Ectodermal cell (in vitro differentiated cells): ENCODE measurements at regions not wholly inside any gene's neighbourhood (a gene's known extent, or its start where the extent isn't known, plus 50 kb on each side); places are given as distances from the start of the nearest gene placed in this dataset.

Experiments
- H3K27ac ChIP-seq: 2 replicates; pipeline ENCODE4 v1.7.0; 2013; ENCODE audit warnings: mild to moderate bottlenecking, low read depth, low read length; ENCODE audit not compliant: insufficient read depth, poor library complexity, severe bottlenecking
- H3K27me3 ChIP-seq: 2 replicates; pipeline ENCODE4 v1.7.0; 2013; ENCODE audit warnings: mild to moderate bottlenecking, low read length; ENCODE audit not compliant: insufficient read depth, control insufficient read depth, poor library complexity, severe bottlenecking
- H3K36me3 ChIP-seq: one replicate; pipeline ENCODE4 v1.7.0; 2013; ENCODE audit warnings: low read length; ENCODE audit not compliant: control insufficient read depth, insufficient read depth
- H3K4me1 ChIP-seq: one replicate; pipeline ENCODE4 v1.7.0; 2013; ENCODE audit warnings: low read length; ENCODE audit not compliant: control insufficient read depth, insufficient read depth
- H3K4me3 ChIP-seq: 2 replicates; pipeline ENCODE4 v1.7.0; 2013; ENCODE audit warnings: low read depth, low read length, control low read depth; ENCODE audit not compliant: insufficient read depth
- H3K9me3 ChIP-seq: 2 replicates; pipeline ENCODE4 v1.7.0; 2013; ENCODE audit warnings: mild to moderate bottlenecking, low read length, moderate library complexity; ENCODE audit not compliant: control insufficient read depth
- WGBS, 2 experiments: methylation state at CpG; one replicate each; pipeline ENCODE4 v1.1.7; 2013; ENCODE audit warnings: missing lambda C conversion rate in 2 of 2; 5-methylcytosine and 5-hydroxymethylcytosine counted together

DNA sequence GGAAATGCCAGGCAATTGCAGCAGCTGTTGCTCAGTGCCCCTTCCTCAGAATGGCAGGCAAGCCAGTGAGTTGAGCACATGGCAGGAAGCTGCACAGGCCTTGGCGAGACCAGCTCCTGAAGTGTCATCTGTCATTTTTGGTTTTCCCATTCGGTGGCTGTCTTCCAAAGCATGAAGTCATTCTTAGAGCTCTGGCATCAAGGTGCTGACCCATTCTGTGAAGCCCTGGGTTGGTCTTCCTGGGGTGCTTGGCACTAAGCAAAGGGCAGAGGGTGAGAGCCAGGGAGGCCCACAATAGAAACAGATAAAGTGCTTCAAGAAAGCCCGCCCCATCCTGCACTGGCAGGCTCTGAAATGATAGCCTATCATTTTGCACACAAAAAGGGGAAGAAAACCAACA lies 150.5 kb downstream of the VAPA start:
- Histone ChIP-seq H3K36me3 (no peaks in the 10 kb centered on the region), H3K4me3 (no peak overlapping the region), H3K27me3 (no peaks in the 10 kb centered on the region), H3K27ac (no peak overlapping the region), H3K4me1 (peaks cover 9% of the 10 kb centered on the region), H3K9me3 (no peaks in the 10 kb centered on the region)
- WGBS, 2 experiments = 92 to 97% methylated on average over 3 of the region's 3 CpGs

DNA sequence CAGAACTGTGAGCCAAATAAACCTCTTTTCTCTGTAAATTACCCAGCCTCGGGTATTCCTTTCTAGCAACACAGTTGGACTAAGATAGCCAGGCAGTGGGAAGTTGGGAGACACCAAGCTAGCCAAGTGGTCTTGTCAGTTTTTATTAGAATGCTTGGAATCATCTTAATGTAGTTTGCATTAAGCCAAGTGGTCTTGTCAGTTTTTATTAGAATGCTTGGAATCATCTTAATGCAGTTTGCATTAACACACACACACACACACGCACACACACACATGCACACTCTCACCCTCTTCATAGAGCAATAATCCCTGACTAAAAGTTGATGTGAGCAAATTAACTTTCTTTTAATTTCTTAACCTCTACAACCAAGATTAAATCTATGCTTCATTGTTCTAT lies 151.5 kb downstream of the VAPA start:
- no peak overlapping the region for H3K27ac ChIP-seq
- H3K4me3 ChIP-seq = no peak overlapping the region
- no peaks in the 10 kb centered on the region for H3K36me3 ChIP-seq
- no peaks in the 10 kb centered on the region for H3K9me3 ChIP-seq
- peaks cover 4% of the 10 kb centered on the region for H3K4me1 ChIP-seq
- no peaks in the 10 kb centered on the region for H3K27me3 ChIP-seq
- WGBS, 2 experiments = 89 to 95% methylated on average over 2 of the region's 2 CpGs

DNA sequence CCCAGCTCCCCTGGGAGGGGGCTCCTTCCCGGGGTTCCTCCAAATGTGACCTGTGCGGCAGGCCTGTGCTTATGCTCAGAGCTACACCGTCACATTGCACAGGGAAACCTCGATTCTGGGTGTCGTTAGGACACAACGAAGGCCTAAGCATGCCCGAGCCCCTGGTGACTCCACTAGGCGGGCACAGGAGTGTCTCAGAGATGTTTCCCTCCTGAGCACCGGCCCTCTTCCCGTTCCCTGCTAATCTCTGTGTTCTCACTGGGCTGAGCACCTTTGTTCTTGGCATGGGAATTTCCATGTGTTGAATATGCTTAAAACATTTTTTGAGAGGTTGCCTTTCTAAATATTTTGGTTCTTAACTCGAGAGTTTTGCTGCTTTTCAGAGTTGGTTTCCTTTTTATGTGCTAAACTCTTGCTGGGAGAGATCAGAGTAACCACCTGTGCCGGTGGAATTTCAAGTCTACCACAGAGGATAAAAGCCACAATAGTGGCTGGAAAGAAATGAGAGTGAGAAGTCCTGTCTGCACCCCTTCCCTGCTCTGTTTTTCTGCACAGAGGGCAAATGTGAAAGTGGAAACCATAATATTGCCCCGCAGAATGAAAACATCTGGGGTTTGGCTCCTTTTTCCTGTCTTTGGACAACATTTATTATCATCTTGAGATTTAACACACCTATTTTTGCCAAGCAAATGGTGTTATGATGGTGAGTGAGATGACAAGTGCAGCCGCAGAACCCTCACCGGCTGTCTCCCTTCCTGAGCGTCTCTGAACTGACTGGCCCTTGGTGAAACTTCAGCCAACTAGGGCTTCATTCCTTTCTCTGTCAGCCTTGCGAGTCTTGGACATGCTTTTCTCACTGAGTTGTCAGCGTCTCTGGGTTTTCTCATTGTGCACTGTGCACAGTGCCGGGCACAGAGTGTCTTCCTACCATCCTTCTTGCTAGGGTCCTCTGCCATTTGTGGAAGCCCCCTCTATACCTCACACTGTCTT lies 154.1 kb downstream of the VAPA start:
- no peaks in the 10 kb centered on the region for H3K27me3 ChIP-seq
- H3K4me3 ChIP-seq = no peak overlapping the region
- no peaks in the 10 kb centered on the region for H3K4me1 ChIP-seq
- WGBS, 2 experiments = 85 to 86% methylated on average over 19 of the region's 19 CpGs
- no peak overlapping the region for H3K27ac ChIP-seq
- no peaks in the 10 kb centered on the region for H3K9me3 ChIP-seq
- H3K36me3 ChIP-seq = no peaks in the 10 kb centered on the region

DNA sequence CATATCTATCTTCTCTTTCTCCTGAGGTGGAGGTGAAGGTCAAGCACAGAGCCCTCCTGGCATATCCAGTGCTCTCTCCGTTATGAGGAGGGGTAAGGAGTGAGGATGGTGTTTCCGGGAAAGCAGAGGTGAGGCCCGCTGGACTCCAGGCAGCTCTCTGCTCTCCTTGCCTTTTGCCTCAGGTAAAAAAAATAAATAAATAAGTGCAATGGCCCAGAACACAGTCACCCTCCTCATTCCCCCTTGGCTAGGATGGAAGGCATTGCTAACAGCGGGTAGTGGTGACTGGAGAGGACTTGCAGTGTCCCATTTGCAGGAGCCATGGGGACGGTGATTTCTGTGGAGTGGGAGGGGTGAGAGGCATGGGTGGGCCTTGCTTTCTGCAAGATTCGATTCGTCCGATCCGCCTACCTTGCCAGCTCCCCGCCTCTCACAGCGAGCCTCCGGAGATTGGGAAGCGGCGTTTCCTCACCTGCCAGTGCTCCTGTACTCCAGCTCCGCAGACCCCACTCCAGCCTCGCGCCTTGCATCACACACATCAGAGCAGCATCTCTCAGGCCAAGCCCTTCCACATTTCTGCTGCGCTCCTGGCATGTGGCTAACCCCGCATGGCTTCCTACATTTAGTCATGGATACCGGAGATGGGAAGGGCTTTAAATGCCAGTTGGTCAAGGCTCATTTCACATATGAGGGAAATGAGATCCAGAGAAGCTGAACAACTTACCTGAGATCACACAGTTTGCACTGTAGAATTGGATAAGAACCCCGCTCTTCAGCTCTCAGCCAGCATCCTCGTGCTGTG lies 155.2 kb downstream of the VAPA start:
- WGBS, 2 experiments = 94 to 95% methylated on average over 22 of the region's 22 CpGs
- Histone ChIP-seq H3K36me3 (no peaks in the 10 kb centered on the region), H3K4me1 (no peaks in the 10 kb centered on the region), H3K4me3 (no peak overlapping the region), H3K9me3 (no peaks in the 10 kb centered on the region), H3K27me3 (no peaks in the 10 kb centered on the region), H3K27ac (no peak overlapping the region)

DNA sequence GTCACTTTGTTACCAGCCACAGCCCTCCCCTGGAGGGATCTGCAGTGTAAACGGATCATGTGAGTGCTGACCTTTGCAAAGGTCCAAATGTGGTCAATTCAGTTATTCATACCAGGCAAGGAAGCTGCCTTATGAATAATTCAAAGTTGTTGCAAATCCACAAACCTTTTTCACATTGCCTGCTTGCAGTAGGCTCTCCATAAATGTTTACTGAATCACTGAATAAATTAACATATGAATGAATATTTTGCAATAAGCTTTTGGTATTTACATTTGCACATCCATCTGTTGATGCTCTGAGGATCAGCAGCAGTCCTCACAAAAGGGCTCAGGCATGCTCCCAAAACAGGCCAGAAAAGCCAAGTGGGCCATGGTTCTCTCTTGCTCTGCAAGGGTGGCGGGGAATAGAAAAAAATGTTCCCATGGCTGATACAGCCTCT lies 156.8 kb downstream of the VAPA start:
- H3K27me3 ChIP-seq = no peaks in the 10 kb centered on the region
- WGBS, 2 experiments = 83 to 89% methylated on average over 2 of the region's 2 CpGs
- no peaks in the 10 kb centered on the region for H3K36me3 ChIP-seq
- no peak overlapping the region for H3K4me3 ChIP-seq
- no peaks in the 10 kb centered on the region for H3K9me3 ChIP-seq
- no peak overlapping the region for H3K27ac ChIP-seq
- H3K4me1 ChIP-seq = peaks cover 5% of the 10 kb centered on the region

DNA sequence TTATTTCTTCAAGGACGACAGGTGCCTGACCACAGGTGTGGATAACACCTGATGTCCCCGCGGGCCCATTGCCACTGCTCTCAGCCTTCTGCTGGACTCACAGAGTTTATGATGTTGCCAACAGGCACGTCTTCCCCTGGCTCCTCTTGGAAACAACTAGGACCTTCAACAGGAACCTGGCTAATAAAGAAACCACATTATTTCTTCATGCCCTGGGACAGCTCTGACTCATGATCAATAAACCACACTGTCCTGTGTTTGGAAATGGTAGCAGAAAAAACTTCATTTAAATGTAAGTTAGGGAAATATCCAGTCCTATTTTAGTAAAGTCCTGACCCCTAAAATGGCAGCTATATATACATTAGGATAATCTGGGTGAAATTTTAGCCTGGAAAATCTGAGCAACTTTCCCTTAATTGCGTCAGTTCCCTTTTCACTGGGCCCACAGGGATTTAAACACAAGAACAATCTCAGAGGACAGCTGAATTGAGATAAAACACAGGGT lies 158.9 kb downstream of the VAPA start:
- 92 to 94% methylated on average over 5 of the region's 5 CpGs for WGBS, 2 experiments
- Histone ChIP-seq H3K36me3 (no peaks in the 10 kb centered on the region), H3K4me3 (no peak overlapping the region), H3K27me3 (no peaks in the 10 kb centered on the region), H3K27ac (no peak overlapping the region), H3K9me3 (no peaks in the 10 kb centered on the region), H3K4me1 (peaks cover 7% of the 10 kb centered on the region)

DNA sequence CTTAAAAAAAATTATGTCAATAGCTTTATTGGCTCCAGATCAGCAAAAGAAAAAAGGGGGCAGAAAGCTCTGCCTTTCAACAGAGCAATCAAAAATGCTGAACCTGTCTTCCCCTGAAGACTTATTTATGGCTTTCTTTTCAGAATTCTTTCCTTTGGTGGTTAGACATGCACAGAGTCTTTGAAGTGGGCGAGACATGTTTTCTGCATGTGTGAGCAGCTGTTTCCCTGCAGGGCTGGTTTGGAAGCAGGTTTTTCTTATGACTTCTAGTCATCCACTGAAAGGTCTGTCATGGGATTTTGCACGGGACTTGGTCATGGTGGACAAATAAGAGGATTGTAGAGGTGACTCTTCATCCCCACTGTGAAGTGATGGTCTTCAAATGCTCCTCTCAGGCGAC lies 160.3 kb downstream of the VAPA start:
- Histone ChIP-seq H3K27ac (no peak overlapping the region), H3K4me1 (peaks cover 7% of the 10 kb centered on the region), H3K4me3 (no peak overlapping the region), H3K9me3 (no peaks in the 10 kb centered on the region), H3K36me3 (no peaks in the 10 kb centered on the region), H3K27me3 (no peaks in the 10 kb centered on the region)
- 88 to 91% methylated on average over 3 of the region's 3 CpGs for WGBS, 2 experiments

DNA sequence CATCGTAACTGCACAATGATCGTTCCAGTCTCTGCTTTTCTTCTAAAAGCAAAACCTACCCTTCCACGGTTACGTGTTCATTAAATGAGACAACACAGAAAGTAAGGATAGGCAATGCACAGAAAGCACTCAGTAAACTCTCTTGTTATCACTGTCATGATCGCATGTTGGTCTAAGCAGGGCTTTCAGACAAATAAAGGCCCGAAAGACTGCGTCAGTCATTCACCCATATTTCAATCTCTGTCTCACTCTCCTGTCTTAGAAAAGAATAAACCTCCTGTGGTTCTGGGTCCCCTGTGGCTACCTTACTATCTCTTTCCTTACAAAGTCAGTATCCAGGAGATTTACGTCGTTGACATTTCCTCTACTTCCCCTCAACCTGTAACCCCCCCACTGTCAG lies 160.9 kb downstream of the VAPA start:
- no peak overlapping the region for H3K4me3 ChIP-seq
- peaks cover 7% of the 10 kb centered on the region for H3K4me1 ChIP-seq
- H3K36me3 ChIP-seq = no peaks in the 10 kb centered on the region
- H3K9me3 ChIP-seq = no peaks in the 10 kb centered on the region
- peak overlapping the region; percentile 8 for H3K27ac ChIP-seq
- 88 to 90% methylated on average over 9 of the region's 9 CpGs for WGBS, 2 experiments
- no peaks in the 10 kb centered on the region for H3K27me3 ChIP-seq

DNA sequence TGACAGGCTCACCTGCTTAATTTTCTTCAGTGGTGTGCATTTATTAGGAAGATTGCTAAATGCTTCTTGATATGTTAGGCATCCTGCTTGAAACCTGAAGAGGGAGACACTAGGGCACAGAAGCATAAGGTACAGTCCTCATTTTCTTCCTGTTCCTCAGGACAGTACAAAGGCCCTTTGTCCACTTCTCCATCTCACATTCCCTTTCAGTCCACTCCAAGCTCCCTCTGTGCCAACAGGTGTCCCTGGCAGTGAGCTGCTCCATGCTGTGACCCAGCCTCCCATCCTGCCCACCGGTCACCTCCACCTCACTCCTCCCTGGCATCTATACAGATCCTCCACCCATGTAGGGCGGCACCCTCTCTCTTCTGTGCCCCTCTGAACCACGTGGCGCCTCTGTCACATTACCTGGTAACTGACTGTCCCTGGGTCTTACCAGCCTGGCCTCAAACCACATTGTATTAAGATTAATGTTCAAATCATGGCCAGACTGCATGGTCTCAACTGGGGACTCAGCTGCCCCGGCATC lies 162.8 kb downstream of the VAPA start:
- Histone ChIP-seq H3K27ac (no peak overlapping the region), H3K4me3 (no peak overlapping the region), H3K4me1 (peaks cover 7% of the 10 kb centered on the region), H3K27me3 (no peaks in the 10 kb centered on the region), H3K36me3 (no peaks in the 10 kb centered on the region), H3K9me3 (no peaks in the 10 kb centered on the region)
- WGBS, 2 experiments = 91 to 93% methylated on average over 5 of the region's 5 CpGs

DNA sequence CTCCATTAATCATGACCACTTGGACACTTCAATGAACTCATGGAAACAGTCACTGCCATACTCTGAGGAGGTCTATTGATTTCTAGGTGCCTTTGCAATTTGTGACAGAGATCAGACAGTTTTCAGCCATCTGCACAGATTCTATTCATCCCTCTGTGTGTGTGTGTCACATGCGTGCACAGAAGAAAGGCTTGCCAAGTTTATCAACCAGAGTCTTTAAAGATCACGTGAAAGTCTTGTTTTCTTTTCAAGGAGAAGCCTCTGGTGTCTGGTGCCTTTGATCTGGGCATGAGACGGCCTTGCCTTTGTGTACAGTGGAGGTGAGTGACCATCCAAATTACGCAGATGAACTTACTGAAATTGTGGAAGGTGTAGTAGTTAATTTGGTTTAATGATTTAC lies 164.2 kb downstream of the VAPA start:
- H3K9me3 ChIP-seq = no peaks in the 10 kb centered on the region
- peaks cover 7% of the 10 kb centered on the region for H3K4me1 ChIP-seq
- no peaks in the 10 kb centered on the region for H3K27me3 ChIP-seq
- H3K36me3 ChIP-seq = no peaks in the 10 kb centered on the region
- no peak overlapping the region for H3K4me3 ChIP-seq
- H3K27ac ChIP-seq = no peak overlapping the region
- 93 to 95% methylated on average over 4 of the region's 4 CpGs for WGBS, 2 experiments
